GM19467 (cell line): ENCODE measurements at regions not wholly inside any gene's neighbourhood (a gene's known extent, or its start where the extent isn't known, plus 50 kb on each side); places are given as distances from the start of the nearest gene placed in this dataset.

Experiments
- ATAC-seq: cut with Tn5 transposase; IDR thresholded peaks from one replicate; pipeline ENCODE4 v1.9.1; 2021; ENCODE audit warnings: mild to moderate bottlenecking, moderate library complexity; ENCODE audit not compliant: unreplicated experiment

GRCh38 chr4:111464251-111465045 is 680.8 kb upstream of the FAM241A start:
- no peak for ATAC-seq

GRCh38 chr4:111466811-111467604 is 678.2 kb upstream of the FAM241A start:
- no peak for ATAC-seq

DNA sequence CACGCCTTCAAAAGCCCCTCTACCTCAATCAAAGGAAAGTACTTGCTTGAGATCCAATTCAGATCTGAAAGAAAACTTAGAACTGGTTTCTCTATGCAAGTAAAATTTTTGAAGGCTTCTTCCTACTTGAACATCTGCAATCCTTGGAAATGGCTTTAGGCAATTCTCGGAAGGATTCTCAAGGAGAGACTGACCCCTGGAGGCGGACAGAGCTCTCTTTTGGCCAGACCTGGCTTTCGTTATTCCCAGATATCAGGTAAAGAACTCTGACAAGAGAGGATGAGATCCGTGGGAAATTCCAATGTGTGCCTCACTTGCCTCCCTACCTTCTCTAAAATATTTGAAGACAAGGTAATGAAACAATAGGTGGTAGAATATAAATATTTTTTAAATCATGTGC is 670.3 kb upstream of the FAM241A start:
- ATAC-seq: no peak

- ATAC-seq: no peak
These were observed 669.6 kb upstream of the FAM241A start for GRCh38 chr4:111475666-111476065.

DNA sequence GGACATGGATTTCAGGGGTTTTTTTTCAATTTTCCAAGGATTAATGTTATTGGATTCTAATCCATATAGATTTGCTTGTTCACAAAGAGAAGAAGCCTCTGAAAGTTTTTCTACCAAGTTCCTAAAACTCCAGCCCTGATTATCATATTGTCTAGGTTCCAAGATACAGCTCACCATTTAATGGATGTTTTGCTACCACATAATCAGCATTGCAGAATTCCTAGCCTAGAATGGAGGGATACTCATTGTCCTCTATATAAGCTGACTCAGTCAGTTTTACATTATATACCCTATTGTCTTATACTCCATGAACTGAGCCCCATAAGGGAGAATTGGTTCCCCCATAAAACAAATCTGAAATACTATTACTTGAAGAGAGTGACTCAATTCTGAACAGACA is 664.7 kb upstream of the FAM241A start:
- ATAC-seq: no peak

- ATAC-seq: no peak
These were observed 661.7 kb upstream of the FAM241A start for GRCh38 chr4:111483375-111484169.

DNA sequence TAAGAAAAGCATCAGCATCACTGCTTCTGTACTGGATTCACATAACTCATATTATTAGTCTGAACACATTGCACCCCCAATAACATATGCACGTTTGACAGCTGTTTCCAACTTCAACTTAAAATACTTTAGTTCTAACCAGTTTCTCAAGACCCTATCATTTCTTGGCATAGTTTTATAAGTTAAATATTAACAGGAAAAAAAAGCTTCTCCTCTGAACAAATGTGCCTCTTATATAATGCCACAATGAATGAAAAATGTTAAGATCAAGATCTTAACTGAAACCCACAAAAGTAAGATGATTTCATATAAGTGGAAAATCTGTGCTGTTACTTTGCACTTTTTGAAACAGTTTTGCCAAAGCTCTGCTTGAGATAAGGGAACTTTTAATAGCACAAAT is 652.8 kb upstream of the FAM241A start:
- ATAC-seq: no peak

- no peak for ATAC-seq
These were observed 650.8 kb upstream of the FAM241A start for GRCh38 chr4:111494471-111494870.

GRCh38 chr4:111494971-111495370 is 650.3 kb upstream of the FAM241A start:
- ATAC-seq: no peak

GRCh38 chr4:111499291-111499690 is 646.0 kb upstream of the FAM241A start:
- ATAC-seq: no peak

DNA sequence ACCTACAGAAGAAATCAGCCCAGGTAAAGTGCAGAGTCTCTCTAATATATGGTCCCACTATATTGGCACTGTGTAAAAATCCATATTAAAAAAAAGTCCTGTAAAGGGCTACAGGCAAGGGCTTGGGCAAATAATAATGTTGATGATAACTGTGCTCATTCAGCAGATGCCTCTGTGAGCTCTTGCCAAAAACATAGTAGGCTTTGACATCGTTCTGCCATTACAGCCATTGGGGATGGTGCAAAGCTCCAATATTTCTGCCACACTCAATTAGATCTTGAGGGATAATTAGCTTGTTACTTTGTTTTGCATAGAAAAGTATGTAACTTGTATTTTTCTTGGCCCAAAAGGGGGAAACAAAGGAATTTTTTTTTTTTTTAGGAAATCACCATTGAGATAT is 645.5 kb upstream of the FAM241A start:
- ATAC-seq: no peak

- ATAC-seq: no peak
These were observed 644.4 kb upstream of the FAM241A start for GRCh38 chr4:111500858-111501257.

GRCh38 chr4:111501946-111502345 is 643.3 kb upstream of the FAM241A start:
- ATAC-seq: no peak

GRCh38 chr4:111502626-111503025 is 642.6 kb upstream of the FAM241A start:
- ATAC-seq: no peak

DNA sequence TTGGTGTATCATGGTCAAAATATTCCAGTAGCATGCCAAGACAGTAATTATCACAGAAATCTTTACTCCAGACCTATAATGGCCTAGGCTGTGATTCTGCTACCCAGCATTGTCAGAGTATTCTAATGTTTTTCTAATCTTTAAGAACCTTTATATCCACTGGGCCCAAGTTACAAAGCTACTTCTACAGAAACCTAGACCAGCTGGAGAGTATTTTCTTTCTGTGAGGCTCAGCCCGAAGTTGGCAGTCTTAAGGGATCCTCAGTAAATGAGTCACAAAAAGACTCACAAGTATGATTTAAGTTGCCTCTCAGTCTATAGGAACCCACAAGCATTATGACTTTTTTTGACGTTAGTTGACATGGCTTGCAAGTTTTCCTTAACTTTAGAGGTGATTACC is 638.5 kb upstream of the FAM241A start:
- ATAC-seq: no peak

DNA sequence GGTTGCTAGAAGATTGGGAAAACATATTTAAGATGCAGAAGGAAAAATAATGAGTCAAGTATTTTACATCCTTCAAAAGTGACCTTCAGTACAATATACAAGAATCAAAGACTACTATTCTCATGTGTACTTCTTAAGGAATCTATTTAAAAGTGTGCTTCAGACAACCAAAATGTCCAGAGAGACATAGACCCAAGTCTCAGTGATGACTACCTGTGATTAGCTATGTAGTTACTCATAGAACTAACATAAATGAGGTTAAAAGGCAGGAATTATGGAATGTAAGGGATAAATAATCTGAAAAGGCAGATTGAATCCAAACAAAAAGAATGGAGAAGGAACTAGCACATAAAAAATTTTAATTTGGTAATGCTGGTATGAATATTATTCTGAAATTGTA is 634.7 kb upstream of the FAM241A start:
- ATAC-seq: no peak

GRCh38 chr4:111512081-111512783 is 633.0 kb upstream of the FAM241A start:
- no peak for ATAC-seq

DNA sequence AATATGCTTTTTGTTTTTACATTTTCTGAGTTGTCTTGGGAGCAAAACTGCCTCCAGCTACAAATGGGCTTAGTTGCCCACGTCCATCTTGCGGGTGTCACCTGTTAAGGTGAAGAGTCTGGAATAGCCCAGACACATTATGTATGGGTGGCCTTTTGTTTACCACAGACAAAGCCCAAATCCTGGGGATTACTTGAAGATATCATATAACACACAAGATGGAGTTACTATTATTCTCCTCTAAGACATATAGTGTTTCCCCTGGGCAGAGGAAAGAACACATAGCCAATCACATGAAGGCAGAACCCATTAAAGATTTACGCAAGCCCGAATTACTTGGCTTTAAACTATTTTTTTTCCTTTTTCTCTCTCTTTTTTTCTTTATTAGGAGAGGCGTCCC is 625.6 kb upstream of the FAM241A start:
- no peak for ATAC-seq

DNA sequence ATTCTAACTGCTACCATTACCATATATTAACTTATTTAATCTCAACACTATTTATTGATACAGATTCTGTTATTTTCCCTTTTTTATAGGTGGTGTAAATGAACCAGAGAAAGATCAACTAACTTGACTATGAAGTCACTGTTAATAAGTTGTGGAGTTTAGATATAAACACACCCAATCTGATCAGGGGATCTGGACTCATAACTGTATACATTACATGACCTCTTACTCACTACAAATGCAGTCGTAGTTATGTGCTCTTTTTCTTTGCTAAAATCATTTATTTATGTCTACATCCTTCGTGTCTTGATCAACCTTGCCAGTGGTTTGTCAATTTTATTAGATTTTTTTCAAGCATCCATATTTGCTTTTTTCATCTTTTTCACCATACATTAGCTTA is 614.8 kb upstream of the FAM241A start:
- ATAC-seq: no peak

DNA sequence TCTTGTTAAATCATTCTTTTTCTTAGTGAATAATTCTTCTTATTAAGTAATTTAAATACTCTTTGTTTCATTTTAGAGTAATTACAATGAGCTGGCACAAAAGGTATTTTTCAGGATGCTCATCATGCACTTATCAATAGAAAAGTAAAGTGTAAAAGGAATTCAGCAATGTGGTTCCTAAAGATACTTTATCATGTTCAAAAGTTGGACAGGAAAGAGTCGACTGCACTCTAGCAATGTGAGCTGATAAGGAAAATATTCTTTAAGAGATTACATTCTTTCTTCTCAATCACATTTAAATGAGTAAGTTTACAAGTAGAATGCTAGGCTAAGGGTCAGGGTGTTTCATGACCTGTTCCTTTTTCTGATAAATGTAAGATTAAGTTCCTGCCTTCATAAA is 609.5 kb upstream of the FAM241A start:
- no peak for ATAC-seq

- no peak for ATAC-seq
These were observed 608.1 kb upstream of the FAM241A start for GRCh38 chr4:111537165-111537564.
